RKO (cell line): ENCODE measurements at regions not wholly inside any gene's neighbourhood (a gene's known extent, or its start where the extent isn't known, plus 50 kb on each side); places are given as distances from the start of the nearest gene placed in this dataset.

Experiments used
- DNase-seq: peaks from one replicate; pipeline ENCODE4 v3.0.0-alpha.2; 2016; ENCODE audit warnings: low spot score

DNA sequence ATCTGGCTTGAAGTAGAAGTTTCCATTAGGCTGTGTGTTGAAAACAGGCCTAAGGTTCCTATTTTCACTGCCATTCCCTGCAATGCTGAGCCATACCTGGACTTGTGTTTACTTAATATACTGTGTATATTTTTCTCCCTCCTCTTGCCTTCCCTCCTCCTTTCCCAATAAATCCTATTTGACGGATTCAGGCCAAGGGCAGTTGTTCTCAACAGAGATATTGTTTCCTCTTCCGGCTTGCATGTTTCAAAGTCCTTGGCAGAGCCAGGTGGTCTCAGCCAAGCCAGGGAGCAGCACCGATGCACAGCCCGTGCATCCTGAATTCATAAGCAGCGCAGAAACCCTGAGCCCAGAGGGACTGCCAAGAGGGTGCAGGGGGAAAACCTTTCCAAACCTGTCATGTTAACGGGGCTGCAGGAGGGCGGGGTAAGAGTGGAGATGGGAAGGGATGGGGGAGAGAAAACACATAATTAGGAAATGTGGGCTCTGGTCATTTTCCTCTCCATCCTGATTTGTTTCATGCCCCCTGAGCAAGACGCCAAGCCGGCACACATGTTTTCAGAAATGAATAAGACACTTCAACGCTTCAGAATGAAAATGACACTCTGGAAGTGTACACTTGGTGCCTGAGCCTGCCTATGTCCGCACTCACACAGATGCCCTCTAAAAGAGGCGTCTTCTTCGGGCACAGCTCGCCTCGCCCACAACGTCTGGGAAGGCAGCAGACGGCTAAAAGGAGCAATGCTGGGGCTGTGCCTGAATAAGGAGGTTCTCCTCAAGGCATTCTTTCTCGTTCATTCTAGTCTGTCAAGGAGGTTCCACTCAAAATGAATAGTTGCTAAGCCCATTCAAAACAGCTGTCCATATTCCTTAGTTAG lies 149.3 kb upstream of the UBL3 start:
- DNase-seq = no peak

DNA sequence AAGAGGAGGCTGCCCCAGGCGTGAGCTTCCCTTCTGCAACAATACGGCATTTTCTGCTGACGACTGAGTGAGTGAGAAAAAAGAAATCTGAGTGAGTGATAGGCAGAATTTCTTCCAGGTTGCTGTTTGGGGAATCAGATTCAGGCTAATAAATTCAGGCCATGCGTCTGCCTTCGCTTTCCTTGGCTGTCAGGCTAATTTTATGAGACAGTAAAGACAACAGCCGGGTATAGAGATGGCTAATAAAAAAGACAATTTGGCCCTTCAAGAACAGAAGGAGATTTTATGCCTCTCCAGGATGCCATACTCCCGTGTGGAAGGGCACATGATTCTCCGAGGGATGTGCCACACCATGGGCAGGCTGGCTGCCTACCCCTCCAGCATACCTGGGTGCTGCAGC lies 145.9 kb upstream of the UBL3 start:
- no peak for DNase-seq

DNA sequence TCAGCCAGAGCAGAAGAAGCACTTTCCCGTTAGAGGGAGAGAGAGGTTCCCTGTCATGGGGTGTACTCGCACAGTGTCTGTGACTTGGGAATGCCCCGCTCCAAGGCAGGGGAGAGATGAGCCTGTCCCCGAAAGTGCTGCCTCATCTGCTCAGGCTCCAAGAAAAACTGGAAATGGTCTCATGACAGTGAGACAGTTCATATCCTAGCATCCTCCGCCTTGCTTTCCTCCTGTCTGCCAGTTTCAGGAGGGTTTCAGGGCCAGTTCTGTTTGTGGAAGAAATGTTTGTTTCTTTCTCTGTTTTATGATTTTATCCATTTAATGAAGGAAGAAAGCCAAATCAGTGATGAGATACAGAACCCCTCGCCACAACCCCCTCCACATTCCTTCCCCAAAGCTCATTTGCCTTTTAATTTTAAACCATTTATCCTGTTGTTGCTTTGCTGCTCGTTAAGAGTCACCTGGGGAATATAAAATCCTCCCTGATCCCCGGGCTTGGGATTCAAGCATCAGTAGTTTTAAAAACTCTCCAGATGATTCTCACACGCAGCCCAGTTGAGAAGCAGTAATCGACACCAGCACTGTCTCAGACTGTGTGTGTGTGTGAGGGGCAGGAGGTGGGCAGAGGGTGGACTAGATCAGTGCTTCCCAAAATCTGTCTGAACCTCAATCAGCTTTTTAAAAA lies 144.6 kb upstream of the UBL3 start:
- DNase-seq = no peak

DNA sequence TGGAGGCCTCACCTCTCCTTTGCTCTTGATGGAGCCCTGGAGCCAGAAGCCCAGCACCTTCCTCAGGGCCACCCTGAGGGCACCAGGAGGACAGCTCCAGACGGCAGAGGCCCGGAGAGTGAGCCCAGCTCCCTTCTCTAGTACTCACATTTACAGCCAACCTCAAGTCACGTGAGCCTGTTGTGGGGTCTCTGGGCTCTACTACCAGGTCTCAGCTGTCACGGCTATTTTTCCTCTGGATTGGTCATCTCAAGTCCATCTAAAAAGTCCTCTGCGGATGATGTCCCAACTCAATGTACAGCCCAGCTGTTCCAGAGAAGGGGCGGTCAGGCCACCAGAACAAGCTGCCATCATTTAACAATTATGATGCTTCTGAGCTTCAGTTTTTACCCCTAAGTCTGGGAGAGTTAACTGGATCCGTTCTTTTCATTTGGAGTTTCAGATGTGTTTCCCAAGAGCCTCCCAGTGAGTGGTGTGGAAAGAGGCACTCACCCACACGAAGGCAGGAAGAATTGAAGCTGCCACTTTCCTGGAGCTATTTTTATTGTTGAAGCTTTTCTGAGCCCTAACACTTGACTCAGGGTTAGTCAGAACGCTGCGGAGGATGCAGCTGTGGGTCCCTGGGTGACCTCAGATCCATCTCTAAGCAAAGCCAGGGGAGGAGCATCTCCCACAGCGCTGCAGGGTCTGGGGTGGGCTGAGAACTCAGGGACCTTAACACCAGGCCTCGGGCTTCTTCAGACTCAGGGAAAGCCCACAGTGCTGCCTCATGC lies 143.5 kb upstream of the UBL3 start:
- DNase-seq = peak; percentile 72

DNA sequence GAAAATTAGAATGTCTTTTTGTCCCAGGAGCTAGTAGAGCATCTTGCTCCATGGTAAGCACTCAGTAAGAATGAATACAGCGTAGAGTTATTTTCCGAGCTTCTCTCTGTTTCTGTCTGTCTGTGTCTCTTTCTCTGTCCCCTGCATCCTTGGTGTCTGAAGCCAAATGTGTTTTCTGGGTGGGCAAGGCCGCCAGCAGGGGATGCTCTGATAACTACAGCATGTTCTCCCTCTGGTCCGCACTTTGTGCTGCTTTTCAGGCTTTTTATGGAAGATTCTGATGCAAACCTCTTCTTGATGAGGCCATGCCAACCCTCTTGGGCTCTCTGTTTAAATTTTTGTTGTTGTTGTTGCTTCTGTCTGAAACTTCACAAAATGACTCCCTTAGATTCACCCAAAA lies 142.8 kb upstream of the UBL3 start:
- DNase-seq = no peak

DNA sequence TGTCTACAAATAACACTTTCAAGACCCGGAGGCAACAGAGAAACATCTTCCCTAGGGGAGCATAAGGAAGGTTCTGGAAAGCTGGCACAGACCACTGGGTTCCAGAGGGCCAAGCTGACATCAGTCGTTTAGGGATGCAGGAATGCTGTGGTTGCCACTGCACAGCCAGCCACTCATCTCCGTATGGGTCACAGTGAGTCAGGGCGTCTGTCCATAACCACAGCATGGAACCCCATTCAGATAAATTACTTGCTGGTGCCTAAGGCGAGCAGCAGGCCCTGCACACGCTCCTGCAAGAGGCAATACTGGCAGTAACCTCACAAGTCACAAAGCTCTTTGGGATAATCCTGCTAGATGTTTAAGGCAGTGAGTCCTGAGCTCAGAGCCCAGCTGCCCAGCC lies 140.9 kb upstream of the UBL3 start:
- peak; percentile 80 for DNase-seq

DNA sequence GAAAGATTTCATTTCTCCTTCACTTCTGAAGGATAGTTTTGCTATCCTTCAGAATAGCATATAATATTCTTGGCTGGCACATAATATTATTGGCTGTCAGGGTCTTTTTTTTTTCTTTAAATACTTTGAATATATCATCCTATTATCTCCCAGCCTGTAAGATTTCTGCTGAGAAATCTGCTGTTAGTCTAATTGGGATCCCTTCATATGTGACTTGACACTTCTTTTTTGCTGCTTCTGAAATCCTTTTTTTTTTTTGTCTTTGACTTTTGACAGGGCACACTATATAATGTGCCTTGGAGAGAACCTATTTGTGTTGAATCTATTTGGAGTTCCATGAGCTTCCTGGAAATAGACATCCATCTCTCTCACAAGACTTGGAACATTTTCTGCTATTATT lies 136.9 kb upstream of the UBL3 start:
- DNase-seq = no peak

DNA sequence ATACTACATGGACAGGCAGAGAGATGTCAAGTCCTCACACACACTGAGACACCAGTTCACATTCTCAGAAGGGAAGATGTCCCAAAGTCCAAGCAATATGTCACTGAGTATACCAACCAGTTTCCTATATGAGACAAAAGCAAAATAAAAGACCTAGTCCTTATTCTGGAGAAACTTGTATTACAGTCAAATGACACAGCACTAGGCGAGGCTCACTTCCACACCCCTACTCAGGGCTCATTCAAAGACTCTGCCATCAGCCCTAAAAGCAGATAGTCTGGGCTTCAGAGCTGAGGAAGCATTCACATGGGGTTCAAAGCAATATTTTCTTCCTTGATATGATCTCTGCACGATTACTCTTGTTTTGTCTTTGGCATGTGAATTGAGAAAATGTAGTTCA lies 129.9 kb upstream of the UBL3 start:
- DNase-seq = no peak

DNA sequence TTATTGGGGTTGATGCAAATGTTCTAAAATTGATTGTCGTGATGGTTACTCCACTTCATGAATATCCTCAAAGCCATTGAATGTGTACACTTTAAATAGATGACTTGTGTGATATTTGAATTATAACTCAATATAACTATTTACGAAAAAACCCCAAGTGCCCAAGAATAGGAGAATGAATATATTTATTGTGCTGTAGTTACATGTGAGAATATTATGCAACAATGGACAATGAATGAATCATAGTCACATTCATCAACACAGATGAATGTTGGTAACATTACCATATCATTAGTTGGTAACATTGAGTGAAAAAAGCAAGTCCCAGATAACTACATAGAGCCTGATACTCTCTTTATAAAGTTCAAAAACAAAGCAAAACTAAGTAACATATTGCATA lies 127.8 kb upstream of the UBL3 start:
- no peak for DNase-seq

DNA sequence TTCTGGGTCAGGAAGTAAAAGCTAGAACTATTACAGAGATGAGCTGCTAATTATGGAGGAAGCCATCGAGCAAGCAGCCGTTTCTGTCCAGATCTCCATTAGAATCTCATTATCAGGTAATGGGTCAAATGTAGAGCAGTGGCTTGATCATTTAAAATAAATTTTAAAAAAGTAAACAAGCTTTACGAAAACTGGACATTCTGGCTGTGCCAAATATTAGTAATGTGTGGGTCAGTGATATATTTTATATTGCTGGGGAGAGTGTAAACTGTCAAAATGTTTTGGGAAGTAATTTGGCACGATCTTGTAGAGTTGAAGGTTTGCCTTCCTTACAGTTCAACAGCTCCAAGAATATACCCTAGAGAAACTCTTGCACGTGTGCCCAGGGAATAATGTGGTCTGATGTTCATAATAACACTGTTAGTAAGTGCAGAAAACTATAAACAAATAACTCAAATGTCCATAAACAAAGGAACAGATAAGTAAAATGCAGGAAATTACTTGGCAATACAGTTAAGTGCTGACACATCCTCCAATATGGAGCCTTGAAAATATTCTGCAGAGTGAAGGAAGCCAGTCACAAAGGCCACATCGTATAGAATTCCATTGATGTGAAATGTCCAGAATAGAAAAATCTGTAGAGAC lies 127.2 kb upstream of the UBL3 start:
- no peak for DNase-seq

DNA sequence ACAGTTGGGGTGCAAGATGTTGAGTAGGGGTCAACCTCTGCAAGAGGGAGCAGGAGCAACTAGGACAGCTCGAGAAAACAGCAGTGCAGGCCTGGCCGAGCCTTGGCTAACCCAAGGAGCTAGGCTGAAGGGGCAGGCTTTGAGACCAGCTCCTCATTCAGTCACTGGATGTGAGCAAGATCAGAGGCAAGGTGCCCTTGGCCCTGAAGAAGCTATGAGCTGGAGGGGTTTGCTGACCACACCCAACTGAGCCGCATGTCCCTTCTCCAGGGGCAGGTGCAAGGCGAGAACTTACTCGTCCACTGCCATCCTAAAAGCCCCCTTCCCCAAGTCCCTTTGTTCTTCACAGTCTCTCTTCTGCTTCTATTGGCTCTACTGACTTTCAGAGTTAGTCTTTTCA lies 126.1 kb upstream of the UBL3 start:
- DNase-seq = no peak

DNA sequence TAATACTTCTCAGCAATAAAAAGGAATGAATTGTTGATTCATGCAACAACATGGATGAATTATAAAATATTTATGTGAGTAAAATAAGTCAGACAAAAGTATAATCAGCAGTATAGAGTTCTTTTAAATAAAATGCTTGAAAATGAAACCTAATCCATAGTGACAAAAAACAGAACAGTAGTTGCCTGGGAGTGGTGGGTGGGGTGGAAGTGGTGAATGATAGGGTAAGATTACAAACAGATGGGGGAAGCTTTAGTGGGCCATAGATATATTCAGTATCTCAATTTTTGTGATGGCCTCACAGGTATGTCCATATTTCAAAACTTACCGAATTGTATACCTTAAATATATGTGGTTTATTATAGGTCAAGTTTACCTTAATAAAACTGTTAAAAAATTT lies 124.9 kb upstream of the UBL3 start:
- no peak for DNase-seq

DNA sequence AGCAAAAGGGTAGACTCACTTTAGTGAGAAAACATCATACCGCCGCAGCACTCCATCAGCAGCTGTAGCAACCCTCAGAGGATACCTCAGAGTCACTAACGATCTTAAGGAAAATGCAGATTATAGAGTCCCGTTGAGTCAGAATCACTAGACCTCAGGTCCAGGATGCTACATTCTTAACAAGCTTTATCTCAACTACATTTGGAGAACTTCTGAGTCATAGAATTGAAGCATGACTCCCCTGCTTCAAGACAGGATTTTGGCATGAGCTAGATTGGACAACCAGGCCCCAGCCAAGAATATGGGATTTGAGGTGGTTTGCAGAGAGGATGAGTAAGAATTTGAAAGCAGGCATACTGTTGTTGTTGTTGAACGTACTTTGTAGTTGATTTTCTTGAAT lies 118.9 kb upstream of the UBL3 start:
- DNase-seq = peak; percentile 9

DNA sequence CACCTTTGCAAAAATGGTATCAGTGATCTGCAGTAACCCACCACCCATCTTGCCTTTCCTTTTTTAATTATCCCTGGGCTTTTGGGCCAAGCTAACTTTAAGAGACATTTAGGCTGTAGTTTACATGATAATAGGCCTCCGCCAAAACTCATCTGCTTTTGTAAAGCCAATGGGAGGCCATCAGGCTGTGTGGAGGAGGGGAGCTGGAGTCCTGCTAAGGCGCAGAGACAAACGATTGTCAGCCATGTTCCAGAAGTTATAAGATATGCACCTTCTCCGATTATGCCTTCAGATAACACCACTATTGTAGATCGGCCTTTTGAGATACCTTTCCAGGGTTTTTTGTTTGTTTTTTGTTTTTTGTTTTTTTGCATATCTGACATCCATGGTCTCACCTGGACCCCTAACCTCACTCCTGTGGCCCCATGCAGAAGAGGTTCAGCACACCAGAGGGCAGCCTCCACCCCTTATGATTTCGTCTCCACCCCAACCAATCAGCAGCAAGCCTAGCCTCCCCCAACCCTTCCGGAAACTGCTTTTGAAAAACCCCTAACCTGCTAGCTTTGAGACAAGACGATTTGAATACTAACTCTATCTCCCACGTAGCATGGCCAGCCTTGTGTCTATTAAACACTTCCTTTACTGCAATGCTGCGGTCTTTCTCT lies 113.9 kb upstream of the UBL3 start:
- no peak for DNase-seq

DNA sequence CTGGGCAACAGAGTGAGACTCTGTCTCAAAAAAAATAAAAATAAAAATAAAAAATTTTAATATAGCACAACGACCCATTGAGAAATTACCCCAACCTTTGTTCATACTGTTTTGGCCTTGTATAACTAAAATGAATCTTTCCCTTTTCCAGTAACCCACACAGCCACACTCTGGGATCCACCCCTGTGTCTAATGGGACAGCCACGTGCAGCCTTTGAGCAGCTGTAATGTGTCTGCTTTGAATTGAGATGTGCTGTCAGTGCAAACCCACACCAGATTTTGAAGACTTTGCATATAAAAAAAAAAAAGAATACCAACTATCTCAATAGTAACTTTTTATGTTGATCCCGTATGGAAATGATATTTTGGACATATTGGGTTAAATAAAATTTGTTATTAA lies 112.7 kb upstream of the UBL3 start:
- no peak for DNase-seq

DNA sequence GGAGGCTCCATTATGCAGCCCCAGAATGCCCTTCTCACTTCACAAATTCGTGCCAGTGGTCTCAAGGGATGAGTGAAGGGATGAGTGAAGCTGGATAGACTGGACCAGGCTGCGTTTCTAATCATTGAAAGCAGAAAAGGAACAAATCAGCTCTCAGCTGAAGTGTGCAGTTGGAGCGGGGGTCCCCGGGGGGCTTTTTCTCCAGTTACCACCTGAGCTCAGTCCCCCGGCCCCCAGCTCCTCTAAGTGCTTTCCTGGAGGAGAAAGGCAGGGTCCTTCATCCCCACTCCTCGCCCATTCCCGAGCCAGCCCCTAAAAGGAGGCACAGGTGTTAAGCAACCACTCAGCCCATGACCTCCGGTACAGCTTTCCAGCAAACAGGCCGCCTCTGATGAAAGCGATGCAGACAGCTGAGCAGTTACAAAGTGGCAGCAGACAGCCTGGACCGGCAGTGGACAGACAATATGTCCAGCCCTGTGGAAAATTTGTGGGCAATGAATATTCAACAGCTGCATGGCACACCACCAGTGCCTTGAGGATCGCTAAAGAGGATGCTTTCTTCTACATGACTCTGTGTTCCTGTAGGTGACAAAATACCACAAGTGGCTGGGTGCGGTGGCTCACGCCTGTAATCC lies 110.7 kb upstream of the UBL3 start:
- DNase-seq = no peak

DNA sequence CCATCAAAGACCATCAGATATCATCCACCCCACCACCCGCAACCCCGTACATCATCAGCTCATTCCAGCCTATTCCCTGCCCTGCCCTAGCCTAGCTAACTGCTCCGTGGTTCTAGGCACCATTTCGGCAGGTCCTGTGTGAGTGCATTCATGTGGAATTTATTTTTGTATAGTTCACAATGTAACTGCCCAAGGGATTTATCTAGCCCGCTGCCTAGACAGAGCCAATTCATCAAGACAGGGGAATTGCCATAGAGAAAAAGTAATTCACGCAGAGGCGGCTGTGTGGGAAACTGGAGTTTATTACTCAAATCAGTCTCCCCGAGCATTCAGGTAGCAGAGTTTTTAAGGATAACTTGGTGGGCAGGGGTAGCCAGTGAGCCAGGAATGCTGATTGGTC lies 109.2 kb upstream of the UBL3 start:
- no peak for DNase-seq

DNA sequence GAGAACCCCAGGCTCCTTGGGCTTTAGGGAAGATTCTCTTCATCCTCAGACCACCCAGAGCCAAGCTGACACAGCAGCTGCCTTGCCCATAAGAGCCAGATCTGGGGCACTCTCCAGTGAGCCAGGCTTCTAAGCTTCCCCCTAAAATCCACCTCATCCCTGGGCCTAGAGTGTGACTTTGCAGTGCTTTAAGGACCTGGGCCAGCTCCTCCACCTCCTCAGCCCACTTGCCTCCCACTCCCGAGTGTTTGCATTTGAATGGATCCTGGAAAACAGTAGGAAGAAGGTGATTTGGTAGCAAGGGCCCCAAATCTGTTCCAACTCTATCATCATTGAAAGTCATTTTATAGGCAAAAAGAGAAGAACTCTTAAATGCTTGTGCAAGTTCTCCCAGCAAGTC lies 108.7 kb upstream of the UBL3 start:
- no peak for DNase-seq

DNA sequence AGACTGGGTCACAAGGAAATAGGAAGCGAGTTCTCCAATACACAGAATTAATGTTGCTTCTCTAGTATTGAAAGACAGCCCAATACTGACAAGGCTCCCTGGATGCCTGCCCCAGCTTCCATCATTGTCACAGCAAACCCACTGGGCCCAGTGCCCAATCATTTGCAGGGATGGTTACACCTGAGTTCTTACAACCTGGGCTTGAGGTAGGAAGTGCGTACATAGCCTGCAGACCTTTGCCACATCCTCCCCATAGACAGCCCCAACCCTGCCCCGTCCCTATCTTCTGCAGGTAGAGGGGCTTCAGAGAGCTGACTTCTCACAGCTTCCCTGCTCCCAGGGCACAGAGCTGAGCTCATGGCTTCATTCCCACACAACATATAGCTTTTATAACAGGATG lies 108.1 kb upstream of the UBL3 start:
- DNase-seq = no peak

DNA sequence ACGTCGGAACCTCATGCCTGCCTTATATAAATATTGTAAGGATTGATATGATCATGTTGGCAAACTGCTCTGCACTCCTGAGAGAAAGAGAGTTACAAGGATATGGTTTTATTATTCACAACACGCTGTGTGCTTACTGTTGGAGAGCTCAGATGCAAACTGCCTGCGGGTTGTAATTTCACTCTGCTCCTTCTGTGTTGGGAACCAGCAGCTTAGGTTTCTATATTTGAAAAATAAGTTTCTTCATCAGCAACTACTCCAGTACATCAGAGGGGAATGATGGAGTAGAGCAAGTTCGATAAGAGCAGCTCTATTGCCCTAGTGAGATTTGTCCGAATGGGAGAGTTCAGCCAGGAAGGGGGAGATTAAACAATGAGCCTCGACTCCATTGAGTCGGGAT lies 106.9 kb upstream of the UBL3 start:
- no peak for DNase-seq

DNA sequence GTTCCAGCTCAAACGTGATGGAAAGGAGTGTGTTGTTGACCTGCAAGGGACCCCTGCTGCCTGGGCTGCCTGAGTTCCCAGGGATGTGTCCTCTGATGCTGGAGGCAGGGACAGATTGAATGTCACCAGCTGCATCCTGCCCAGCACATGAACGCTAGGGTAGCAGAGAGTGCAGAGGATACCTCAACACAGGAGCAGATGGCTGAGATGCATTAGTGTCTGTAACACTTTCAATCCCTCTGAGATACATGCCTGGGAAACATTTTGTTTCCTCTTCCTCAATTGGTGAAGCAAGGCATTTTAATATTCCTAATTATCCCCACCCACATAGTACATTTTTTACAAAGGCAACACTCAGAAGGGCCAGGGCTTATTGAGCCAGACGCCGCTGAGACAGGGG lies 106.4 kb upstream of the UBL3 start:
- no peak for DNase-seq
